ENCODE measurements at regions not wholly inside any gene's neighbourhood (a gene's known extent, or its start where the extent isn't known, plus 50 kb on each side); places are given as distances from the start of the nearest gene placed in this dataset.

DNA sequence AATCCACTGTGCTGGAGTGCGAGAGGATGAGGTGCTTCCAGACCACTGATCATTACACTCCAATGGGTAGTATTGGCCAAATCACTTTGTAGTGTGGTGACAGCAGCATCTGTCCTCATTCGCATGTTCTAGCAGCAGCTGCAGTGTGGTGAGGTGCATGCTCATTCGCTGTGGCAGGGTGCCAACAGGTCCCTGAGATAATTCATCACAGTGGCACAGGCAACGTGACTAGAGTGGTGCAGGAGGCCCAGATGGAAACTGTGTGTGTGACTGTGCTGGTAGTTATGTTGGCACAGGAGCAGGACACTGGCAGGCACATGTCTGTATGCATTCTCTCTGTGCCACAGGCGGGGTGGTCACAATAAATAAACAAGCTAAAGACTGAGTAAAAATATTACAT lies 329.5 kb upstream of the SYT4 start:
- CTCF ChIA-PET = no interaction called here
- POLR2A ChIA-PET = no interaction called here

More for the DNA sequence above, 329.5 kb upstream of the SYT4 start:
- DNase-seq (ENCODE audit: low spot score) (no peak), ATAC-seq (no peak)
- Mint-ChIP-seq H3K4me1 (no peaks in the 10 kb centered on the region), H3K27me3 (ENCODE audit: low read depth) (peaks cover 3% of the 10 kb centered on the region; the same call in 1 of the 2 replicates), H3K9me3 (peaks cover 36% of the 10 kb centered on the region), H3K4me3 (no peak overlapping the region), H3K27ac (no peak overlapping the region), H3K36me3 (peaks cover 30% of the 10 kb centered on the region)
- TF ChIP-seq, protein P1, sequence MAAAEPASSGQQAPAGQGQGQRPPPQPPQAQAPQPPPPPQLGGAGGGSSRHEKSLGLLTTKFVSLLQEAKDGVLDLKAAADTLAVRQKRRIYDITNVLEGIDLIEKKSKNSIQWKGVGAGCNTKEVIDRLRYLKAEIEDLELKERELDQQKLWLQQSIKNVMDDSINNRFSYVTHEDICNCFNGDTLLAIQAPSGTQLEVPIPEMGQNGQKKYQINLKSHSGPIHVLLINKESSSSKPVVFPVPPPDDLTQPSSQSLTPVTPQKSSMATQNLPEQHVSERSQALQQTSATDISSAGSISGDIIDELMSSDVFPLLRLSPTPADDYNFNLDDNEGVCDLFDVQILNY (CRISPR knock-in tag; IDR thresholded peaks at IDR 0.05) = no peak
- no peak for TF ChIP-seq TEAD4 (CRISPR knock-in tag; IDR thresholded peaks at IDR 0.05)
- TF ChIP-seq, protein P2, sequence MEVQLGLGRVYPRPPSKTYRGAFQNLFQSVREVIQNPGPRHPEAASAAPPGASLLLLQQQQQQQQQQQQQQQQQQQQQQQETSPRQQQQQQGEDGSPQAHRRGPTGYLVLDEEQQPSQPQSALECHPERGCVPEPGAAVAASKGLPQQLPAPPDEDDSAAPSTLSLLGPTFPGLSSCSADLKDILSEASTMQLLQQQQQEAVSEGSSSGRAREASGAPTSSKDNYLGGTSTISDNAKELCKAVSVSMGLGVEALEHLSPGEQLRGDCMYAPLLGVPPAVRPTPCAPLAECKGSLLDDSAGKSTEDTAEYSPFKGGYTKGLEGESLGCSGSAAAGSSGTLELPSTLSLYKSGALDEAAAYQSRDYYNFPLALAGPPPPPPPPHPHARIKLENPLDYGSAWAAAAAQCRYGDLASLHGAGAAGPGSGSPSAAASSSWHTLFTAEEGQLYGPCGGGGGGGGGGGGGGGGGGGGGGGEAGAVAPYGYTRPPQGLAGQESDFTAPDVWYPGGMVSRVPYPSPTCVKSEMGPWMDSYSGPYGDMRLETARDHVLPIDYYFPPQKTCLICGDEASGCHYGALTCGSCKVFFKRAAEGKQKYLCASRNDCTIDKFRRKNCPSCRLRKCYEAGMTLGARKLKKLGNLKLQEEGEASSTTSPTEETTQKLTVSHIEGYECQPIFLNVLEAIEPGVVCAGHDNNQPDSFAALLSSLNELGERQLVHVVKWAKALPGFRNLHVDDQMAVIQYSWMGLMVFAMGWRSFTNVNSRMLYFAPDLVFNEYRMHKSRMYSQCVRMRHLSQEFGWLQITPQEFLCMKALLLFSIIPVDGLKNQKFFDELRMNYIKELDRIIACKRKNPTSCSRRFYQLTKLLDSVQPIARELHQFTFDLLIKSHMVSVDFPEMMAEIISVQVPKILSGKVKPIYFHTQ (CRISPR knock-in tag; IDR thresholded peaks at IDR 0.05) = no peak
- TF ChIP-seq PRRX2 (CRISPR knock-in tag; IDR thresholded peaks at IDR 0.05) = no peak
- no peak for TF ChIP-seq FOXP1 (CRISPR knock-in tag; IDR thresholded peaks at IDR 0.05; ENCODE audit: borderline replicate concordance)
- TF ChIP-seq, protein P3, sequence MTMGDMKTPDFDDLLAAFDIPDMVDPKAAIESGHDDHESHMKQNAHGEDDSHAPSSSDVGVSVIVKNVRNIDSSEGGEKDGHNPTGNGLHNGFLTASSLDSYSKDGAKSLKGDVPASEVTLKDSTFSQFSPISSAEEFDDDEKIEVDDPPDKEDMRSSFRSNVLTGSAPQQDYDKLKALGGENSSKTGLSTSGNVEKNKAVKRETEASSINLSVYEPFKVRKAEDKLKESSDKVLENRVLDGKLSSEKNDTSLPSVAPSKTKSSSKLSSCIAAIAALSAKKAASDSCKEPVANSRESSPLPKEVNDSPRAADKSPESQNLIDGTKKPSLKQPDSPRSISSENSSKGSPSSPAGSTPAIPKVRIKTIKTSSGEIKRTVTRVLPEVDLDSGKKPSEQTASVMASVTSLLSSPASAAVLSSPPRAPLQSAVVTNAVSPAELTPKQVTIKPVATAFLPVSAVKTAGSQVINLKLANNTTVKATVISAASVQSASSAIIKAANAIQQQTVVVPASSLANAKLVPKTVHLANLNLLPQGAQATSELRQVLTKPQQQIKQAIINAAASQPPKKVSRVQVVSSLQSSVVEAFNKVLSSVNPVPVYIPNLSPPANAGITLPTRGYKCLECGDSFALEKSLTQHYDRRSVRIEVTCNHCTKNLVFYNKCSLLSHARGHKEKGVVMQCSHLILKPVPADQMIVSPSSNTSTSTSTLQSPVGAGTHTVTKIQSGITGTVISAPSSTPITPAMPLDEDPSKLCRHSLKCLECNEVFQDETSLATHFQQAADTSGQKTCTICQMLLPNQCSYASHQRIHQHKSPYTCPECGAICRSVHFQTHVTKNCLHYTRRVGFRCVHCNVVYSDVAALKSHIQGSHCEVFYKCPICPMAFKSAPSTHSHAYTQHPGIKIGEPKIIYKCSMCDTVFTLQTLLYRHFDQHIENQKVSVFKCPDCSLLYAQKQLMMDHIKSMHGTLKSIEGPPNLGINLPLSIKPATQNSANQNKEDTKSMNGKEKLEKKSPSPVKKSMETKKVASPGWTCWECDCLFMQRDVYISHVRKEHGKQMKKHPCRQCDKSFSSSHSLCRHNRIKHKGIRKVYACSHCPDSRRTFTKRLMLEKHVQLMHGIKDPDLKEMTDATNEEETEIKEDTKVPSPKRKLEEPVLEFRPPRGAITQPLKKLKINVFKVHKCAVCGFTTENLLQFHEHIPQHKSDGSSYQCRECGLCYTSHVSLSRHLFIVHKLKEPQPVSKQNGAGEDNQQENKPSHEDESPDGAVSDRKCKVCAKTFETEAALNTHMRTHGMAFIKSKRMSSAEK (CRISPR knock-in tag; IDR thresholded peaks at IDR 0.05; ENCODE audit: borderline replicate concordance) = no peak
- TF ChIP-seq, protein P4, sequence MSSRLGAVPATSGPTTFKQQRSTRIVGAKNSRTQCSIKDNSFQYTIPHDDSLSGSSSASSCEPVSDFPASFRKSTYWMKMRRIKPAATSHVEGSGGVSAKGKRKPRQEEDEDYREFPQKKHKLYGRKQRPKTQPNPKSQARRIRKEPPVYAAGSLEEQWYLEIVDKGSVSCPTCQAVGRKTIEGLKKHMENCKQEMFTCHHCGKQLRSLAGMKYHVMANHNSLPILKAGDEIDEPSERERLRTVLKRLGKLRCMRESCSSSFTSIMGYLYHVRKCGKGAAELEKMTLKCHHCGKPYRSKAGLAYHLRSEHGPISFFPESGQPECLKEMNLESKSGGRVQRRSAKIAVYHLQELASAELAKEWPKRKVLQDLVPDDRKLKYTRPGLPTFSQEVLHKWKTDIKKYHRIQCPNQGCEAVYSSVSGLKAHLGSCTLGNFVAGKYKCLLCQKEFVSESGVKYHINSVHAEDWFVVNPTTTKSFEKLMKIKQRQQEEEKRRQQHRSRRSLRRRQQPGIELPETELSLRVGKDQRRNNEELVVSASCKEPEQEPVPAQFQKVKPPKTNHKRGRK (CRISPR knock-in tag; IDR thresholded peaks at IDR 0.05; ENCODE audit: borderline replicate concordance) = no peak
- no peak for TF ChIP-seq ZNF317 (CRISPR knock-in tag; IDR thresholded peaks at IDR 0.05; ENCODE audit: borderline replicate concordance, low read depth)
- no peak for TF ChIP-seq SOX15 (CRISPR knock-in tag; IDR thresholded peaks at IDR 0.05)
- TF ChIP-seq, protein P5, sequence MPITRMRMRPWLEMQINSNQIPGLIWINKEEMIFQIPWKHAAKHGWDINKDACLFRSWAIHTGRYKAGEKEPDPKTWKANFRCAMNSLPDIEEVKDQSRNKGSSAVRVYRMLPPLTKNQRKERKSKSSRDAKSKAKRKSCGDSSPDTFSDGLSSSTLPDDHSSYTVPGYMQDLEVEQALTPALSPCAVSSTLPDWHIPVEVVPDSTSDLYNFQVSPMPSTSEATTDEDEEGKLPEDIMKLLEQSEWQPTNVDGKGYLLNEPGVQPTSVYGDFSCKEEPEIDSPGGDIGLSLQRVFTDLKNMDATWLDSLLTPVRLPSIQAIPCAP (CRISPR knock-in tag; IDR thresholded peaks at IDR 0.05) = no peak
- TF ChIP-seq RELA (CRISPR knock-in tag; IDR thresholded peaks at IDR 0.05; ENCODE audit: borderline replicate concordance) = no peak
- TF ChIP-seq NR3C1 (CRISPR knock-in tag; conservative IDR thresholded peaks at IDR 0.05; ENCODE audit: low read depth) = no peak
- TF ChIP-seq, protein P6, sequence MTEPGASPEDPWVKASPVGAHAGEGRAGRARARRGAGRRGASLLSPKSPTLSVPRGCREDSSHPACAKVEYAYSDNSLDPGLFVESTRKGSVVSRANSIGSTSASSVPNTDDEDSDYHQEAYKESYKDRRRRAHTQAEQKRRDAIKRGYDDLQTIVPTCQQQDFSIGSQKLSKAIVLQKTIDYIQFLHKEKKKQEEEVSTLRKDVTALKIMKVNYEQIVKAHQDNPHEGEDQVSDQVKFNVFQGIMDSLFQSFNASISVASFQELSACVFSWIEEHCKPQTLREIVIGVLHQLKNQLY (CRISPR knock-in tag; IDR thresholded peaks at IDR 0.05) = no peak
- no peak for TF ChIP-seq ZNF138 (CRISPR knock-in tag; conservative IDR thresholded peaks at IDR 0.05)
- TF ChIP-seq, protein P7, sequence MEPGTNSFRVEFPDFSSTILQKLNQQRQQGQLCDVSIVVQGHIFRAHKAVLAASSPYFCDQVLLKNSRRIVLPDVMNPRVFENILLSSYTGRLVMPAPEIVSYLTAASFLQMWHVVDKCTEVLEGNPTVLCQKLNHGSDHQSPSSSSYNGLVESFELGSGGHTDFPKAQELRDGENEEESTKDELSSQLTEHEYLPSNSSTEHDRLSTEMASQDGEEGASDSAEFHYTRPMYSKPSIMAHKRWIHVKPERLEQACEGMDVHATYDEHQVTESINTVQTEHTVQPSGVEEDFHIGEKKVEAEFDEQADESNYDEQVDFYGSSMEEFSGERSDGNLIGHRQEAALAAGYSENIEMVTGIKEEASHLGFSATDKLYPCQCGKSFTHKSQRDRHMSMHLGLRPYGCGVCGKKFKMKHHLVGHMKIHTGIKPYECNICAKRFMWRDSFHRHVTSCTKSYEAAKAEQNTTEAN (CRISPR knock-in tag; IDR thresholded peaks at IDR 0.05) = no peak
- TF ChIP-seq, protein P8, sequence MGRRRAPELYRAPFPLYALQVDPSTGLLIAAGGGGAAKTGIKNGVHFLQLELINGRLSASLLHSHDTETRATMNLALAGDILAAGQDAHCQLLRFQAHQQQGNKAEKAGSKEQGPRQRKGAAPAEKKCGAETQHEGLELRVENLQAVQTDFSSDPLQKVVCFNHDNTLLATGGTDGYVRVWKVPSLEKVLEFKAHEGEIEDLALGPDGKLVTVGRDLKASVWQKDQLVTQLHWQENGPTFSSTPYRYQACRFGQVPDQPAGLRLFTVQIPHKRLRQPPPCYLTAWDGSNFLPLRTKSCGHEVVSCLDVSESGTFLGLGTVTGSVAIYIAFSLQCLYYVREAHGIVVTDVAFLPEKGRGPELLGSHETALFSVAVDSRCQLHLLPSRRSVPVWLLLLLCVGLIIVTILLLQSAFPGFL (CRISPR knock-in tag; IDR thresholded peaks at IDR 0.05; ENCODE audit: borderline replicate concordance) = no peak
